ENCODE measurements at regions not wholly inside any gene's neighbourhood (a gene's known extent, or its start where the extent isn't known, plus 50 kb on each side); places are given as distances from the start of the nearest gene placed in this dataset.

DNA sequence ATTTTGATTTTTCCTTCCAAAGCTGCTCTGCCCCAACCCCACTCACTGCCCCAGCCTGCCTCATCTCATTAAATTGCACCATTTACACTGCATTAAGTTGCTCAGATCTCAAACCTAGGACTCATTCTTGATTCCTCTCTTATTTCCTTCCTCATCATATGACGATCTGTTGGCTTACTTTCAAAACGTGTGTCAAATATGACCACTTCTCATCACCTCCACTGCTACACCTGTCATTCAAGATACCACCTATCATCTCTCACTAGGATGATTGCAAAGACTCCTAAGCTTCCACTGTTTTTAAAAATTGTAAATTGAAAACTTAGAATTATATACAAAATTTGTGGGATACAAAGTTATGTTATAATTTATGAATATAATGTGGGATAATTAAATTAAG, 147.1 kb downstream of the DCK start:
- TF ChIP-seq, protein P1, sequence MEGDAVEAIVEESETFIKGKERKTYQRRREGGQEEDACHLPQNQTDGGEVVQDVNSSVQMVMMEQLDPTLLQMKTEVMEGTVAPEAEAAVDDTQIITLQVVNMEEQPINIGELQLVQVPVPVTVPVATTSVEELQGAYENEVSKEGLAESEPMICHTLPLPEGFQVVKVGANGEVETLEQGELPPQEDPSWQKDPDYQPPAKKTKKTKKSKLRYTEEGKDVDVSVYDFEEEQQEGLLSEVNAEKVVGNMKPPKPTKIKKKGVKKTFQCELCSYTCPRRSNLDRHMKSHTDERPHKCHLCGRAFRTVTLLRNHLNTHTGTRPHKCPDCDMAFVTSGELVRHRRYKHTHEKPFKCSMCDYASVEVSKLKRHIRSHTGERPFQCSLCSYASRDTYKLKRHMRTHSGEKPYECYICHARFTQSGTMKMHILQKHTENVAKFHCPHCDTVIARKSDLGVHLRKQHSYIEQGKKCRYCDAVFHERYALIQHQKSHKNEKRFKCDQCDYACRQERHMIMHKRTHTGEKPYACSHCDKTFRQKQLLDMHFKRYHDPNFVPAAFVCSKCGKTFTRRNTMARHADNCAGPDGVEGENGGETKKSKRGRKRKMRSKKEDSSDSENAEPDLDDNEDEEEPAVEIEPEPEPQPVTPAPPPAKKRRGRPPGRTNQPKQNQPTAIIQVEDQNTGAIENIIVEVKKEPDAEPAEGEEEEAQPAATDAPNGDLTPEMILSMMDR (conservative IDR thresholded peaks at IDR 0.05 in 1 of 2, IDR thresholded peaks at IDR 0.05 in 1 of 2; ENCODE audit: low read depth in 1 of 2, low read length in 2 of 2), result no peak
- TF ChIP-seq EZH2 (IDR thresholded peaks at IDR 0.05; ENCODE audit: low read length, missing control alignments), result no peak
